ENCODE measurements at regions not wholly inside any gene's neighbourhood (a gene's known extent, or its start where the extent isn't known, plus 50 kb on each side); places are given as distances from the start of the nearest gene placed in this dataset.

DNA sequence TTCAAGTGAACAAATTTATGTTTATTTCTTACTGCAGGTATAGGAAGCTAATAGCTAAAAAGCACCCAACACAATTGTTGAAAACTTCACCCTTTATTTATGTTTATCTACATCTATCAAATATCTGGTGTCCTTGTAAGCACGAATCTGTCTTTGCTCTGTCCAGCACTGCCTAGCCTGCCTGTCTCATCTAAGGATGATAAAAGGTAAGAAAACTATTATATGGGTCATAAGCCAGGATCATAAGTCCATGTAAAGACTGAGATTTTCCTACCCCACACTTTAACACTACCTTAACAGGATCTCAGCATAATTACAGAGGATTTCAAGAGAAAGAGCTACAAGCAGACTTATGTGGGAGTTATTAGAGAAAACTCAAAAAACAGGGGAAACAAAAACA lies 365.6 kb upstream of the TMEFF2 start:
- Histone ChIP-seq H3K4me3 (replicated peaks in 1 of 3; ENCODE audit: insufficient read depth in 1 of 3, low read depth in 2 of 3, low read length in 3 of 3) (no peak overlapping the region), H3K4me2 (ENCODE audit: low read depth, low read length) (no peak overlapping the region), H3K27ac (ENCODE audit: extremely low read length, insufficient read depth, low read length) (no peak overlapping the region), H3K79me2 (ENCODE audit: insufficient read depth, low read length) (no peaks in the 10 kb centered on the region), H3K27me3 (ENCODE audit: control insufficient read depth in 1 of 2, insufficient read depth in 2 of 2, low read length in 2 of 2) (no peaks in the 10 kb centered on the region), H4K20me1 (ENCODE audit: insufficient read depth, low read length) (no peaks in the 10 kb centered on the region), H2AFZ (ENCODE audit: low read length) (no peak overlapping the region), H3K36me3 (replicated peaks in 1 of 2; ENCODE audit: control insufficient read depth in 1 of 2, insufficient read depth in 2 of 2, low read length in 2 of 2) (no peaks in the 10 kb centered on the region), H3K4me1 (ENCODE audit: insufficient read depth, low read length) (no peaks in the 10 kb centered on the region), H3K9me3 (ENCODE audit: low read length) (no peaks in the 10 kb centered on the region), H3K9ac (ENCODE audit: insufficient read depth, low read depth, low read length) (no peak overlapping the region)
- intact Hi-C loops (cut with micrococcal nuclease; ENCODE audit: unreplicated experiment), result no loop called here
- FAIRE-seq, result no peak
- ChIA-PET POLR2A (no interaction called here), CTCF (ENCODE audit: low intra/inter-chr PET ratio, low total read pairs) (no interaction called here)
- no TSS peak for BruUV-seq (replicated peaks)
- TF ChIP-seq, protein P1, sequence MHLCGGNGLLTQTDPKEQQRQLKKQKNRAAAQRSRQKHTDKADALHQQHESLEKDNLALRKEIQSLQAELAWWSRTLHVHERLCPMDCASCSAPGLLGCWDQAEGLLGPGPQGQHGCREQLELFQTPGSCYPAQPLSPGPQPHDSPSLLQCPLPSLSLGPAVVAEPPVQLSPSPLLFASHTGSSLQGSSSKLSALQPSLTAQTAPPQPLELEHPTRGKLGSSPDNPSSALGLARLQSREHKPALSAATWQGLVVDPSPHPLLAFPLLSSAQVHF (CRISPR knock-in tag; IDR thresholded peaks at IDR 0.05), result no peak
- no peak for TF ChIP-seq PHB2 (IDR thresholded peaks at IDR 0.05; ENCODE audit: partially characterized antibody)
- no peak for TF ChIP-seq ZNF878 (CRISPR knock-in tag; IDR thresholded peaks at IDR 0.05)
- no peak for TF ChIP-seq IKZF4 (CRISPR knock-in tag; IDR thresholded peaks at IDR 0.05; ENCODE audit: borderline replicate concordance, low read depth, not compliant biosample characterization)
- TF ChIP-seq, protein P2, sequence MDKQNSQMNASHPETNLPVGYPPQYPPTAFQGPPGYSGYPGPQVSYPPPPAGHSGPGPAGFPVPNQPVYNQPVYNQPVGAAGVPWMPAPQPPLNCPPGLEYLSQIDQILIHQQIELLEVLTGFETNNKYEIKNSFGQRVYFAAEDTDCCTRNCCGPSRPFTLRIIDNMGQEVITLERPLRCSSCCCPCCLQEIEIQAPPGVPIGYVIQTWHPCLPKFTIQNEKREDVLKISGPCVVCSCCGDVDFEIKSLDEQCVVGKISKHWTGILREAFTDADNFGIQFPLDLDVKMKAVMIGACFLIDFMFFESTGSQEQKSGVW (CRISPR knock-in tag; IDR thresholded peaks at IDR 0.05; ENCODE audit: borderline replicate concordance), result no peak
- TF ChIP-seq ZKSCAN1 (IDR thresholded peaks at IDR 0.05; ENCODE audit: low read length), result no peak
- no peak for TF ChIP-seq SMARCC2 (IDR thresholded peaks at IDR 0.05)
- no peak for TF ChIP-seq SRSF4 (IDR thresholded peaks at IDR 0.05; ENCODE audit: low read depth, low read length, poor library complexity, severe bottlenecking)
- TF ChIP-seq, protein P3, sequence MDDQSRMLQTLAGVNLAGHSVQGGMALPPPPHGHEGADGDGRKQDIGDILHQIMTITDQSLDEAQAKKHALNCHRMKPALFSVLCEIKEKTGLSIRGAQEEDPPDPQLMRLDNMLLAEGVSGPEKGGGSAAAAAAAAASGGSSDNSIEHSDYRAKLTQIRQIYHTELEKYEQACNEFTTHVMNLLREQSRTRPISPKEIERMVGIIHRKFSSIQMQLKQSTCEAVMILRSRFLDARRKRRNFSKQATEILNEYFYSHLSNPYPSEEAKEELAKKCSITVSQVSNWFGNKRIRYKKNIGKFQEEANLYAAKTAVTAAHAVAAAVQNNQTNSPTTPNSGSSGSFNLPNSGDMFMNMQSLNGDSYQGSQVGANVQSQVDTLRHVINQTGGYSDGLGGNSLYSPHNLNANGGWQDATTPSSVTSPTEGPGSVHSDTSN (CRISPR knock-in tag; IDR thresholded peaks at IDR 0.05; ENCODE audit: borderline replicate concordance), result no peak
- TF ChIP-seq EHMT2 (IDR thresholded peaks at IDR 0.05; ENCODE audit: borderline replicate concordance, low read depth, low read length), result no peak
- TF ChIP-seq ZMAT3 (CRISPR knock-in tag; conservative IDR thresholded peaks at IDR 0.05), result no peak
- TF ChIP-seq ZFY (CRISPR knock-in tag; IDR thresholded peaks at IDR 0.05), result no peak
- WGBS (ENCODE audit: low lambda C conversion rate), result 0% methylated on average over 1 of the region's 1 CpG
- no peak for DNase-seq (ENCODE audit: low spot score)
- in situ Hi-C loops (cut with HindIII; ENCODE audit: extremely low pct_ligation_motif_present, low pct_unique_long_range_greater_than_20kb), result no loop called here
- no peak for ATAC-seq
